COLO668 (cell line): ENCODE measurements at regions not wholly inside any gene's neighbourhood (a gene's known extent, or its start where the extent isn't known, plus 50 kb on each side); places are given as distances from the start of the nearest gene placed in this dataset.

ENCODE experiments used
- DNase-seq: peaks from one replicate; lab custom pipeline; 2025; ENCODE audit not compliant: unreplicated experiment; lab: John Stamatoyannopoulos, UW

DNA sequence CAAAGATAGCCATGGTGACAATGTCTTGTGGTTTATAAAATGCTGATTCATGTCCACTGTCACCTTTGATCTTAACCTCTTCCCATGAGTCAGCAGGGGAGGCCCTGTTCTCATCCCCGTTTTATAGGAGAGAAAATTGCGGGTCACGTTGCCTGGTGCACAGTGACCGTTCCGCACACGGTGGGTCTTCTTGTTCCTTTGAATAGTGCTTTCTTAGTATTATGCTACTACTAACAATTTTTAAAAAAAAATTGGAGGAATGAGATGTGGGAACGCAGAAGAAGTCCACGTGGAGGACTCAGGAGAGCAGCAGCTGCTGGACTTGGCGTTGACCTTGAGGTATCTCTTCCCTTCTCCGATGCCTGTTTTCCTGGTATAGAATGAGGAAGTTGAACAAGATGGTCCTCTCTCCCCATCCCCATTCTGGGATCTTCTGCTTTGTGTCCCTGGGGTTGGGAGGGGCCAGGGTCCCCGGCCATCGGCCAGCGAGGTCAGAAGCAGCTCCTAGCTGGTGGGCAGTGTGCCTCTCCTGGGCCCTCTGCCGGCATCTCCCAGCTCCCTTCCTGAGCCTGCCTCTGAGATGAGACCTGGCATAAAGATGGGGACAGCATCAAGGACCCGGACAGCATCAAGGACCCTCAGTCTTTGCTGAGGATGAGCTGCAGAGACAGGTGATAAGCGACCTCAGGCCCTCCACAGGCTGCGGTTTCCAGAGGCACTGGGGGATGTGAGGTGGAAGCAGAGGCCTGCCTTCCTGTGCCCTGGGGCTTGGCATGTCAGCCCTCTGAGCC lies 143.9 kb downstream of the C9orf50 start:
- DNase-seq = no peak

DNA sequence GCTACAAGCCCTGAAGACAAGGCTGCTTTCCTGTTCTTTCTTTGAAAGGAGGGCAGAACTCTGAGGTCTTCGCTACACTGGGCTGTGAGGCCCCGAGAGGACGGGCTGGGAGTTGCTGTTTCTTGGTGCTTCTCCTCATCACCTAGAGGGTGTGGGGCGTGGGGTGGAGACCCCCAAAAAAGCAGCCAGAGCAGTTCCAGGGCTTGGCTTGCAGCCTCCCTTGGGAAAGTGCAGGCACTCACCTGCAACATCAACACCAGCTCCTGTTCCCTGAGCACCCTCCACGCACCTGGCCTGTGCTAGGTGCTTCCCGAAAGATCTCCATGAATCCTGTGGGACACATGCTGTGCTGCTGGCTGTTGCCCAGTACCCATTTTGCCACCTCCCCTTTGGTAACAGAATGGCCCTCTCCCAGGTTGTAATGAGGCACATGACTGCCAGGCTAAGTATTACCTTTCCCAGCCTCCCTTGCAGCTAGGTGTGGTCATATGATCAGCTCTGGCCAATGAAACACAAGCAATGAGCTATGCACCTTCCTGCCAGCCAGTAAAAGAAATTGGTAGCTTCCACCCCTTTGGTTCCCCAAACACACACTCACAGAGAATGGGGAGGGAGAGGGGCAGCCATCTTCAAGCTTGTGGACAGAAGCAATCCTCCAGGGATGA lies 146.0 kb downstream of the C9orf50 start:
- no peak for DNase-seq

GRCh38 chr9:129473523-129474244 lies 147.2 kb downstream of the C9orf50 start:
- no peak for DNase-seq

GRCh38 chr9:129472651-129473102 lies 148.2 kb downstream of the C9orf50 start:
- DNase-seq = no peak

- DNase-seq = no peak
Measured at GRCh38 chr9:129471201-129472019, 149.5 kb downstream of the C9orf50 start.

DNA sequence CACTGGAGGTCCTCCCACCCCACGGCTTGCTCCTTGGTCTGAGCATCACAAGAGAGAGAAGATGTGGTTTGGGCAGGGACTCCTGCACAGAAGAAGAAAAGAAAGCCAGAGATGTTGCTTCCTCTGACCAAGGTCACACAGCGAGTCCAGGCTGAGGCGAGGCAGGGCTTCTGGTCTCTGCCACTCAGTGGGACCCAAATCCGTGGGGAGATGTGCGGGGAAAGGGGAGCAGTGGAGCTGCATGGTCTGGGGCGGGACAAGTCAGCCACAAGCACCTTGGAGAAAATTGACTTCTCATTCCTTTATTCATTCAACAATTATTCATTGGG lies 150.9 kb downstream of the C9orf50 start:
- DNase-seq = no peak

DNA sequence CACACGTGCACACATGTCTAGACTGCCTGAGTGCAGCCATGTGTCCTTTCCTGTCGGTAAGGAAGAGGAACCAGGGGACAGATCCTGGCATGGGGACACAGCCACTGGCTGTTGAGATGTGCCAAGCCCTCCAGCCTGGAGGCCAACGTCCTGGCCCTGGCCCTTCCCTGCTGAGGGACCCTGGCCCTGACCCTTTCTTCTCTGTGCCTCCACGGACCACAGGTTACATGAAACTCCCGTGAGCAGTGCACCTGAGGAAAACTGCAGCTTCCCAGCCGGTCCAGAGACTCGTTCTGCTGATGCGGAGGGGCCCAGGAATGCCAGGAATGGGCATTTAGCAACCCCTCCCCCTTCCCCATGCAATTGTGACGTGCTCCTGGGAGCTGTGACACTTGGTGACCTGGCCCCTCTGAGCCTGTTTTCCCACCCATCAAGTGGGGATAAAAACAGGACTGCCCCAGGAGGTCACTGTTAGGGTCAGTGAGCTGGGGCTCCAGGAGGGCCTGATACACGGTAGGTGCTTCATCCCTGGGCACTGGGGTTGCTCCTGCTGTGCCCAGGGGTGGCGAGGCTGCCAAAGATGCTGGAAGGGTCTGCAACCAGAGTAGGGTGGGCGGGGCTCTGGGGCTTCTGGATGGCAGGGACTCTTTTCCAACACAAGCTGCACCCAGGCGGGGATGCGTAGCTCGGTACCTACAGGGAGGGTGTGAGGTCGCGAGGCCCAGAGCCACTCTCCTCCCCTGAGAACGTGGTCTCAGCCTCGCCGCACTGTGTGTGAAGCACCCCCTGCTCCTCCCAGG lies 151.5 kb downstream of the C9orf50 start:
- DNase-seq = no peak

- DNase-seq = no peak
Measured at GRCh38 chr9:129467739-129468666, 152.9 kb downstream of the C9orf50 start.

- DNase-seq = peak; percentile 80
Measured at GRCh38 chr9:129467004-129467588, 153.8 kb downstream of the C9orf50 start.

DNA sequence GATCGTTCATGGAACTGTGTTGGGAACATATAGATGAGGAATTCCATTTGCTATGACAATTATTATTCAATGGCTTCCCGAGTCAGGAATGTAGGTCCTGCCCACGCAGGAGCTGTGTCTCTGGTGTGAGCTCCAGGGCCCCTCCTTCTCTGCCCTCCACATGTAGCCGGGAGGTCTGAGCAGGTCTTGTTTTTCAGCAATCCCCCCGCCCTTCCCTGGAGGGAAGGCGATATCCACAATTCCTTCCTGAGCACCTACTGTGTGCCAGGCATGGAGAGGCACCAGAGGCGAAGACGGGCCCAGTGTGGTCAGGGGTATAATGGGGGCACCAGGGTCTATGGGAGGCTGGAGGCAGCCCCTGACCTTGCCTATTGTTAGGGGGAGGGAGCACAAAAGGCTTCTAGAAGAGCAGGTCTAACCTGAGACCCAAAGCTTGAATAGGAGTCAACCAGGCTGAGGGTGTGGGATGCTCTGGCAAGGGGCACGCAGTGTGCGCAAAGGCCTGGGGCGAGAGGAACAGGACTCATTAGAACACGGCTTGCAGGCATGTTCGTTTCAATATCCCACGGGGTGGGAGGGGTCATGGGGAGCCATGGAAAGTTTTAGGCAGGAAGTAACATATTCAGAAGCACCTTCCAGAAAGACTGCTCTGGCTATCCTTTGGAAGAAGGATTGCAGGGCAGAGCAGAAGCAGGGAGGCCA lies 154.9 kb downstream of the C9orf50 start:
- DNase-seq = no peak

- no peak for DNase-seq
Measured at GRCh38 chr9:129464972-129465833, 155.7 kb downstream of the C9orf50 start.

GRCh38 chr9:129463994-129464393 lies 156.9 kb downstream of the C9orf50 start:
- DNase-seq = no peak

- no peak for DNase-seq
Measured at GRCh38 chr9:129463477-129463876, 157.4 kb downstream of the C9orf50 start.

GRCh38 chr9:129462360-129462759 lies 158.5 kb downstream of the C9orf50 start:
- DNase-seq = no peak

DNA sequence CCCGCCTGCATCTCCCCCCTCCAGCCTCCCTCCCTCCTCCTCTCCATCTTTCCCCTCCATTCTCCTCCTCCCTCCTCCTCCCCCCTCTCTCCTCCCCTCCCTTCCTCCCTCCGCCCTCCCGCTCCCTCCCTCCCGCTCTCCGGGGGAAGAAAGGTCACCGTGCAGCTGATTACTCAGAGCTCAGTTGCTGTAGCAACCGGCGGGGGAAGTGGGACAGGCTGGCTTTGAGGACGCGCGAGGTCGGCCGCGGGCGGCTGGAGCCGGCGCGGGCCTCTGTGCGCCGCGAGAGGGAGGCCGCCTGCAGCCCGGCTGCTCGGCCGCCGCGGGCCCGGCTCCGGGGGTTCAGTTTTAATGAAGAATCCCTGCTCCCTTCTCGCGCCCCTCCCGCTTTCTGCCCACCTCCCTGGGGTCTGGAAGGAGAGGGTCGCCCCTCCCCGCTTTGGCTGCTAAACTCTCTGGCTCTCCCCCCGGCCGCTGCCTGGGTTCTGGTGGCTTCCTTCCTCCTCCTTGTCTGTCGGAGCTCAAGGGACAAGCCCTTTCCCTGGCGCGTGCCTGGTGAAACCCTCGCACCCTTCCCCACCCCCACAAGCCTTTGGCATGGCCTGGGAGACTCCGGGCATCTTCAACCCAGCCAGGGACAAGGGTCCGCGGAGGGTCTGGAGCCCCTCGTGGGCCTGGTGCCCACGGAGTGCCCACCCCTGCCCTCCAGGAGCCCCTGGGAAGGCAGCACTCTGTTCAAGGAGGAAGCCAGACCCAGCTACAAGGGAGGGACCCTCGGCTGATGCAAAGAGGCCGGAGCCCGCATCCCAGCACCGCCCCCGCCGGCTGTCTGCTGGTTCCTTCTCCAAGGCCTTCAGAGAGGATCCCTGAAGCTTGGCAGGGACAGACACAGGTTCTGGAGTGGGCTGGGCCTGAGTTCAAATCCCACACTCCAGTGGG lies 160.3 kb downstream of the C9orf50 start:
- DNase-seq = peak; percentile 97
